Ishikawa (cell line): ENCODE measurements at regions not wholly inside any gene's neighbourhood (a gene's known extent, or its start where the extent isn't known, plus 50 kb on each side); places are given as distances from the start of the nearest gene placed in this dataset.

Experiments
- CEBPB ChIP-seq: IDR thresholded peaks from 2 replicates; pipeline ENCODE4 v1.6.1; 2012
- CREB1 ChIP-seq: IDR thresholded peaks from 2 replicates; pipeline ENCODE4 v1.6.1; 2012; ENCODE audit warnings: low read depth
- EGR1 ChIP-seq: IDR thresholded peaks from 2 replicates; pipeline ENCODE4 v1.6.1; 2012
- EP300 ChIP-seq: IDR thresholded peaks from 2 replicates; pipeline ENCODE4 v1.6.1; 2012; ENCODE audit warnings: borderline replicate concordance
- FOXM1 ChIP-seq: IDR thresholded peaks from 2 replicates; pipeline ENCODE4 v1.6.1; 2012; ENCODE audit warnings: low read depth, borderline replicate concordance
- NFIC ChIP-seq: IDR thresholded peaks from 2 replicates; pipeline ENCODE4 v1.6.1; 2012
- RAD21 ChIP-seq: IDR thresholded peaks from 2 replicates; pipeline ENCODE4 v1.6.1; 2012; ENCODE audit warnings: low read depth
- REST ChIP-seq: IDR thresholded peaks from 2 replicates; pipeline ENCODE4 v1.6.1; 2012; ENCODE audit warnings: low read depth, mild to moderate bottlenecking
- TAF1 ChIP-seq: IDR thresholded peaks from 2 replicates; pipeline ENCODE4 v1.6.1; 2012; ENCODE audit warnings: low read depth, mild to moderate bottlenecking
- TCF12 ChIP-seq: IDR thresholded peaks from 2 replicates; pipeline ENCODE4 v1.6.1; 2012; ENCODE audit warnings: low read depth
- TEAD4 ChIP-seq: IDR thresholded peaks from 2 replicates; pipeline ENCODE4 v1.6.1; 2012
- USF1 ChIP-seq: IDR thresholded peaks from 2 replicates; pipeline ENCODE4 v1.6.1; 2012
- YY1 ChIP-seq: IDR thresholded peaks from 2 replicates; pipeline ENCODE4 v1.6.1; 2012; ENCODE audit warnings: low read depth
- ZBTB7A ChIP-seq: IDR thresholded peaks from 2 replicates; pipeline ENCODE4 v1.6.1; 2012; ENCODE audit warnings: low read depth
- TF ChIP-seq, protein P1 (sequence below): IDR thresholded peaks from 2 replicates; pipeline ENCODE4 v1.6.1; 2012

- TF ChIP-seq USF1 (no peak), TCF12 (no peak), NFIC (no peak), EP300 (no peak), TAF1 (no peak), EGR1 (no peak), TEAD4 (no peak), CREB1 (no peak), YY1 (no peak), FOXM1 (no peak), REST (no peak), CEBPB (no peak), RAD21 (no peak), ZBTB7A (no peak)
- TF ChIP-seq, protein P1, sequence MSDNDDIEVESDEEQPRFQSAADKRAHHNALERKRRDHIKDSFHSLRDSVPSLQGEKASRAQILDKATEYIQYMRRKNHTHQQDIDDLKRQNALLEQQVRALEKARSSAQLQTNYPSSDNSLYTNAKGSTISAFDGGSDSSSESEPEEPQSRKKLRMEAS: no peak
These were observed 158.2 kb downstream of the DEFB131A start for GRCh38 chr4:9602389-9602914.

GRCh38 chr4:9608300-9608699 is 164.1 kb downstream of the DEFB131A start:
- no peak for TF ChIP-seq YY1

DNA sequence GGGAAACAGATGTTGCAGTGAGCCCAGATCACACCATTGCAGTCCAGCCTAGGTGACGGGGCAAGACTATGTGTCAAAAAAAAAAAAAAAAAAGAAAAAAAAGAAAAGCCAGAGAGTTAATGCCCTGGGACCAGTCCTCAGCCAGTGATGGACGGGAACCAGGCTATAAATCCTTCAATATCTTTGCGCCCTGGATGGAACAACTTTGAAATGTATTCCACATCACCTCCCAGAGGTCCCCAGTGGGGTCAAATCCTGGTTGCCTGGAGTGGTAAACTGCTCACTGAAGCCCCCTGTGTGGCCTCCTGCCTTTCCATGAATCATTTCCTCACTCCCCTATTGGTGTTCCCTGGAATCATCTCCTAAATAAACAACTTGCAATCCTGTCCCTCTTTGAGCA is 166.9 kb downstream of the DEFB131A start:
- TF ChIP-seq ZBTB7A: no peak
- TF ChIP-seq YY1: no peak
- TF ChIP-seq EP300: no peak
- TF ChIP-seq CEBPB: no peak
- TF ChIP-seq RAD21: no peak
- TF ChIP-seq TAF1: no peak
- no peak for TF ChIP-seq TEAD4
- TF ChIP-seq, protein P1: no peak
- no peak for TF ChIP-seq USF1
- no peak for TF ChIP-seq REST
- no peak for TF ChIP-seq EGR1
- TF ChIP-seq NFIC: no peak
- no peak for TF ChIP-seq FOXM1
- TF ChIP-seq TCF12: no peak
- TF ChIP-seq CREB1: no peak

DNA sequence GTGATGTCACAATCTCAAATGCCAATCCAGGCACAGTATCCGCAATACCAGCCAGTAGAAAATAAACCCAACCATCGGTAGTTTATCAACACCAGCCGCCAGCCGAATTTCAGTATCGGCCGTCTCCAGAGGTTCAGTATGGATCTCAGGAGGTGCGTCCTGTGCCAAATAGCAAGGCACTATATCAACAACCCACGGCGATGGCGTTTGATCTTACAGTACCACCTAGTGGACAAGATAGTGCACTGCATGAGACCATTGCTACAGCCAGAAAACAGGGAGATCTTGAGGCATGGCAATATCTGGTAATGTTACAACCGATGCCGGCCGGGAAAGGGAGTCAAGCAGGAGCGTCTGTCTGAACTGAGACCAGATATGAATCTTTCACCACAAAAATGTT is 121.8 kb upstream of the DRD5 start:
- TF ChIP-seq RAD21: peak; percentile 52; the same call in 1 of the 2 replicates

- TF ChIP-seq TAF1: no peak
- TF ChIP-seq RAD21: no peak
- no peak for TF ChIP-seq TCF12
- no peak for TF ChIP-seq YY1
- no peak for TF ChIP-seq EGR1
- no peak for TF ChIP-seq EP300
- TF ChIP-seq REST: no peak
- TF ChIP-seq USF1: no peak
- TF ChIP-seq CEBPB: no peak
- TF ChIP-seq, protein P1: no peak
- no peak for TF ChIP-seq NFIC
- TF ChIP-seq ZBTB7A: no peak
- no peak for TF ChIP-seq TEAD4
- no peak for TF ChIP-seq FOXM1
- no peak for TF ChIP-seq CREB1
These were observed 101.5 kb upstream of the DRD5 start for GRCh38 chr4:9679704-9680478.
